ENCODE measurements at regions not wholly inside any gene's neighbourhood (a gene's known extent, or its start where the extent isn't known, plus 50 kb on each side); places are given as distances from the start of the nearest gene placed in this dataset.

GRCh38 chr2:184336688-184337087 is 261.6 kb upstream of the ZNF804A start:
- no peaks in the 10 kb centered on the region for H3K9me3 ChIP-seq
- 43% methylated on average over 1 of the region's 1 CpG for WGBS
- H3K27me3 ChIP-seq, result no peaks in the 10 kb centered on the region
- no peak for DNase-seq (ENCODE audit: low spot score in 2 of 2)
- TF ChIP-seq POLR2AphosphoS5 (IDR thresholded peaks at IDR 0.05) (no peak), EP300 (IDR thresholded peaks at IDR 0.05) (no peak), POLR2A (IDR thresholded peaks at IDR 0.05) (no peak)
- TF ChIP-seq, protein P1, sequence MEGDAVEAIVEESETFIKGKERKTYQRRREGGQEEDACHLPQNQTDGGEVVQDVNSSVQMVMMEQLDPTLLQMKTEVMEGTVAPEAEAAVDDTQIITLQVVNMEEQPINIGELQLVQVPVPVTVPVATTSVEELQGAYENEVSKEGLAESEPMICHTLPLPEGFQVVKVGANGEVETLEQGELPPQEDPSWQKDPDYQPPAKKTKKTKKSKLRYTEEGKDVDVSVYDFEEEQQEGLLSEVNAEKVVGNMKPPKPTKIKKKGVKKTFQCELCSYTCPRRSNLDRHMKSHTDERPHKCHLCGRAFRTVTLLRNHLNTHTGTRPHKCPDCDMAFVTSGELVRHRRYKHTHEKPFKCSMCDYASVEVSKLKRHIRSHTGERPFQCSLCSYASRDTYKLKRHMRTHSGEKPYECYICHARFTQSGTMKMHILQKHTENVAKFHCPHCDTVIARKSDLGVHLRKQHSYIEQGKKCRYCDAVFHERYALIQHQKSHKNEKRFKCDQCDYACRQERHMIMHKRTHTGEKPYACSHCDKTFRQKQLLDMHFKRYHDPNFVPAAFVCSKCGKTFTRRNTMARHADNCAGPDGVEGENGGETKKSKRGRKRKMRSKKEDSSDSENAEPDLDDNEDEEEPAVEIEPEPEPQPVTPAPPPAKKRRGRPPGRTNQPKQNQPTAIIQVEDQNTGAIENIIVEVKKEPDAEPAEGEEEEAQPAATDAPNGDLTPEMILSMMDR (IDR thresholded peaks at IDR 0.05), result no peak
- no peak overlapping the region for H3K4me3 ChIP-seq
- H3K4me1 ChIP-seq, result no peaks in the 10 kb centered on the region
- H3K27ac ChIP-seq, result no peak overlapping the region
- H3K36me3 ChIP-seq, result no peaks in the 10 kb centered on the region

DNA sequence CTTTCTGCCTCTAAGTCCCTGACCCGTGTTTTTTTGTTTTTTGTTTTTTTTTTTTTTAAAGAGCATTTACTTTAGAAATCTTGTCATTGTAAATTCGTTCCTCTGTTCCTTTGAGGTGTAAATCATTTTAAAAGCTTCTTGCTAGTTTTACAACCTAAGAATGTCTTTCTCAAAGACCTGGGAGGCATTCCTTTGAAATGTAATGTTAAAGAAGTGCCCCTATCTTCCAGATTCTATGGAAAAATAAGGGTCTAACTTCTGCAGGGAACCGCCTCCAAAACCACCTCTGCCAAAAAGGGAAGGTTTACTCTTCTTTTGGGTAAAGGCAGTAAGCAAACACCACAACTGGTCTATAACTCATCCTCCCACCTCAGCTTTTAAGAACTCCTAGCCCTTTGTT is 259.6 kb upstream of the ZNF804A start:
- no peaks in the 10 kb centered on the region for H3K4me1 ChIP-seq
- H3K4me3 ChIP-seq, result no peak overlapping the region
- 16% methylated on average over 3 of the region's 3 CpGs for WGBS
- no peak overlapping the region for H3K27ac ChIP-seq
- no peak for DNase-seq (ENCODE audit: low spot score in 2 of 2)
- H3K9me3 ChIP-seq, result no peaks in the 10 kb centered on the region
- no peak for TF ChIP-seq EP300 (IDR thresholded peaks at IDR 0.05)
- no peak for TF ChIP-seq POLR2A (IDR thresholded peaks at IDR 0.05)
- no peaks in the 10 kb centered on the region for H3K36me3 ChIP-seq
- H3K27me3 ChIP-seq, result no peaks in the 10 kb centered on the region

GRCh38 chr2:184339966-184340365 is 258.4 kb upstream of the ZNF804A start:
- no peaks in the 10 kb centered on the region for H3K9me3 ChIP-seq
- no peak overlapping the region for H3K27ac ChIP-seq
- no peaks in the 10 kb centered on the region for H3K27me3 ChIP-seq
- H3K4me3 ChIP-seq, result no peak overlapping the region
- no peaks in the 10 kb centered on the region for H3K4me1 ChIP-seq
- no peaks in the 10 kb centered on the region for H3K36me3 ChIP-seq
- 27% methylated on average over 1 of the region's 1 CpG for WGBS
- TF ChIP-seq POLR2AphosphoS5 (IDR thresholded peaks at IDR 0.05) (no peak), POLR2A (IDR thresholded peaks at IDR 0.05) (no peak), EP300 (IDR thresholded peaks at IDR 0.05) (no peak)
- TF ChIP-seq, protein P1 (IDR thresholded peaks at IDR 0.05), result no peak
- no peak for DNase-seq (ENCODE audit: low spot score in 2 of 2)

GRCh38 chr2:184346338-184346862 is 251.9 kb upstream of the ZNF804A start:
- Histone ChIP-seq H3K4me3 (no peak overlapping the region), H3K9me3 (no peaks in the 10 kb centered on the region), H3K4me1 (no peaks in the 10 kb centered on the region), H3K27me3 (no peaks in the 10 kb centered on the region), H3K27ac (no peak overlapping the region), H3K36me3 (no peaks in the 10 kb centered on the region)
- DNase-seq (ENCODE audit: low spot score in 2 of 2), result no peak
- TF ChIP-seq EP300 (IDR thresholded peaks at IDR 0.05), result no peak
- no peak for TF ChIP-seq POLR2A (IDR thresholded peaks at IDR 0.05)
- no peak for TF ChIP-seq POLR2AphosphoS5 (IDR thresholded peaks at IDR 0.05)
- TF ChIP-seq, protein P1 (IDR thresholded peaks at IDR 0.05), result no peak
- WGBS, result 88% methylated on average over 2 of the region's 2 CpGs

DNA sequence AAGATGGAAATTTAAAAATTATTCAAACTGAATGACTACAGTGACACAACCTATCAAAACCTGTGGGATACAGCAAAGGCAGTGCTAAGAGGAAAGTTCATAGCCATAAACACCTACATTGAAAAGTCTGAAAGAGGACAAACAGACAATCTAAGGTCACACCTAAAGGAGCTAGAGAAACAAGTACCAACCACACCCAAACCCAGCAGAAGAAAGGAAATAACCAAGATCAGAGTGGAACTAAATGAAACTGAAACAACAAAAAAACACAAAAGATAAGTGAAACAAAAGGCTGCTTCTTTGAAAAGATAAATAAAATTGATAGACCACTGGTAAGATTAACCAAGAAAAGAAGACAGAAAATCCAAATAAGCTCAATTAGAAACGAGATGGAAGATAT is 247.2 kb upstream of the ZNF804A start:
- no peak overlapping the region for H3K4me3 ChIP-seq
- 75% methylated on average over 1 of the region's 1 CpG for WGBS
- H3K27ac ChIP-seq, result no peak overlapping the region
- DNase-seq (ENCODE audit: low spot score in 2 of 2), result no peak
- H3K36me3 ChIP-seq, result no peaks in the 10 kb centered on the region
- H3K27me3 ChIP-seq, result no peaks in the 10 kb centered on the region
- TF ChIP-seq, protein P1 (IDR thresholded peaks at IDR 0.05), result no peak
- TF ChIP-seq EP300 (IDR thresholded peaks at IDR 0.05) (no peak), POLR2A (IDR thresholded peaks at IDR 0.05) (no peak), POLR2AphosphoS5 (IDR thresholded peaks at IDR 0.05) (no peak)
- no peaks in the 10 kb centered on the region for H3K4me1 ChIP-seq
- H3K9me3 ChIP-seq, result no peaks in the 10 kb centered on the region

GRCh38 chr2:184357033-184357432 is 241.3 kb upstream of the ZNF804A start:
- H3K27me3 ChIP-seq, result no peaks in the 10 kb centered on the region
- H3K4me1 ChIP-seq, result no peaks in the 10 kb centered on the region
- no peaks in the 10 kb centered on the region for H3K9me3 ChIP-seq
- 55% methylated on average over 3 of the region's 3 CpGs for WGBS
- TF ChIP-seq POLR2AphosphoS5 (IDR thresholded peaks at IDR 0.05), result no peak
- no peak for TF ChIP-seq EP300 (IDR thresholded peaks at IDR 0.05)
- TF ChIP-seq, protein P1 (IDR thresholded peaks at IDR 0.05), result no peak
- no peak for TF ChIP-seq POLR2A (IDR thresholded peaks at IDR 0.05)
- DNase-seq (ENCODE audit: low spot score in 2 of 2), result no peak
- H3K27ac ChIP-seq, result no peak overlapping the region
- H3K4me3 ChIP-seq, result no peak overlapping the region
- no peaks in the 10 kb centered on the region for H3K36me3 ChIP-seq

Measured in suprapubic skin (tissue), 4 donors.